ENCODE measurements at regions not wholly inside any gene's neighbourhood (a gene's known extent, or its start where the extent isn't known, plus 50 kb on each side); places are given as distances from the start of the nearest gene placed in this dataset.

DNA sequence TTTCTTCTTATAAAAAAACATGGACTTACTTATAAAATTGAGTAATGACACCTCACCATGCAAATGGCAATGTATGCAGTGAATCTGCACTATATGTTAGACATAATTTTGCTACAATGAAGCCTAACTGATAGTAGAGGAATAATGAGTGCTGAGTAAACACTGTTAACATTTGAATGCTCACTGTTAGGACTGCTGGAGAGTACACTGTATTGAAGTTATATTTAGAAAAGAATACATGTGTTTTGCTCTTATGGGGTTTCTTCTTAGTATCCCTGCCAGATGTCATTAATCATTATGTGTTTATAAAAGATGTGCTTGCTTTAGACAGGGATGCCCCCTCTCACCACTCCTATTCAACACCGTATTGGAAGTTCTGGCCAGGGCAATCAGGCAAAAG, 111.1 kb upstream of the ZP4 start:
- no peak for TF ChIP-seq JUN (IDR thresholded peaks at IDR 0.05; ENCODE audit: borderline replicate concordance, insufficient read depth, insufficient read length, low read depth)
- TF ChIP-seq, protein P1, sequence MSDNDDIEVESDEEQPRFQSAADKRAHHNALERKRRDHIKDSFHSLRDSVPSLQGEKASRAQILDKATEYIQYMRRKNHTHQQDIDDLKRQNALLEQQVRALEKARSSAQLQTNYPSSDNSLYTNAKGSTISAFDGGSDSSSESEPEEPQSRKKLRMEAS (IDR thresholded peaks at IDR 0.05; ENCODE audit: insufficient read depth, insufficient read length): no peak
- TF ChIP-seq MYC (IDR thresholded peaks at IDR 0.05; ENCODE audit: low read depth, low read length): no peak
- no peak for TF ChIP-seq GATA2 (IDR thresholded peaks at IDR 0.05; ENCODE audit: insufficient read depth, insufficient read length, low read depth, low read length)
- no peak for TF ChIP-seq POLR2A (IDR thresholded peaks at IDR 0.05; ENCODE audit: low read depth, low read length)
- TF ChIP-seq FOS (IDR thresholded peaks at IDR 0.05; ENCODE audit: borderline replicate concordance, insufficient read depth, low read length): no peak
- TF ChIP-seq EZH2 (IDR thresholded peaks at IDR 0.05; ENCODE audit: borderline replicate concordance, low read depth, low read length, severe bottlenecking): no peak
- no peak for TF ChIP-seq POLR2AphosphoS5 (IDR thresholded peaks at IDR 0.05; ENCODE audit: insufficient read depth, low read depth, low read length)
- TF ChIP-seq, protein P2, sequence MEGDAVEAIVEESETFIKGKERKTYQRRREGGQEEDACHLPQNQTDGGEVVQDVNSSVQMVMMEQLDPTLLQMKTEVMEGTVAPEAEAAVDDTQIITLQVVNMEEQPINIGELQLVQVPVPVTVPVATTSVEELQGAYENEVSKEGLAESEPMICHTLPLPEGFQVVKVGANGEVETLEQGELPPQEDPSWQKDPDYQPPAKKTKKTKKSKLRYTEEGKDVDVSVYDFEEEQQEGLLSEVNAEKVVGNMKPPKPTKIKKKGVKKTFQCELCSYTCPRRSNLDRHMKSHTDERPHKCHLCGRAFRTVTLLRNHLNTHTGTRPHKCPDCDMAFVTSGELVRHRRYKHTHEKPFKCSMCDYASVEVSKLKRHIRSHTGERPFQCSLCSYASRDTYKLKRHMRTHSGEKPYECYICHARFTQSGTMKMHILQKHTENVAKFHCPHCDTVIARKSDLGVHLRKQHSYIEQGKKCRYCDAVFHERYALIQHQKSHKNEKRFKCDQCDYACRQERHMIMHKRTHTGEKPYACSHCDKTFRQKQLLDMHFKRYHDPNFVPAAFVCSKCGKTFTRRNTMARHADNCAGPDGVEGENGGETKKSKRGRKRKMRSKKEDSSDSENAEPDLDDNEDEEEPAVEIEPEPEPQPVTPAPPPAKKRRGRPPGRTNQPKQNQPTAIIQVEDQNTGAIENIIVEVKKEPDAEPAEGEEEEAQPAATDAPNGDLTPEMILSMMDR (IDR thresholded peaks at IDR 0.05; ENCODE audit: extremely low read depth in 1 of 2, insufficient read depth in 1 of 2, low read depth in 1 of 2, low read length in 2 of 2): no peak
- no TSS peak for BruUV-seq (replicated peaks)
- Histone ChIP-seq H3K4me3 (replicated peaks in 1 of 3; ENCODE audit: insufficient read depth in 1 of 3, low read depth in 1 of 3, low read length in 3 of 3) (no peak overlapping the region), H3K9me3 (replicated peaks; ENCODE audit: control insufficient read depth, insufficient read depth, low read length) (peaks cover 2% of the 10 kb centered on the region), H3K79me2 (ENCODE audit: control insufficient read depth, insufficient read depth, low read length) (no peaks in the 10 kb centered on the region), H3K9ac (replicated peaks; ENCODE audit: extremely low read depth, insufficient read depth, low read length) (no peak overlapping the region), H3K4me1 (ENCODE audit: control insufficient read depth, extremely low read depth, insufficient read depth, low read length) (no peaks in the 10 kb centered on the region), H3K27ac (ENCODE audit: insufficient read depth, low read depth, low read length) (no peak overlapping the region), H4K20me1 (replicated peaks; ENCODE audit: control insufficient read depth, extremely low read depth, insufficient read depth, low read length) (no peaks in the 10 kb centered on the region), H2AFZ (ENCODE audit: low read depth, low read length) (no peak overlapping the region), H3K4me2 (ENCODE audit: insufficient read depth, low read length) (no peak overlapping the region), H3K9me1 (replicated peaks; ENCODE audit: control insufficient read depth, extremely low read depth, insufficient read depth, low read length) (no peaks in the 10 kb centered on the region), H3K27me3 (ENCODE audit: control insufficient read depth in 2 of 2, insufficient read depth in 2 of 2, low read length in 2 of 2) (no peaks in the 10 kb centered on the region), H3K36me3 (ENCODE audit: control insufficient read depth in 2 of 2, extremely low read depth in 1 of 2, insufficient read depth in 2 of 2, low read length in 2 of 2) (no peaks in the 10 kb centered on the region)
- intact Hi-C loops (cut with micrococcal nuclease) (no loop called here), dilution Hi-C loops (cut with MboI; ENCODE audit: extremely low pct_ligation_motif_present, low sequenced_read_pairs) (no loop called here)
- CTCF ChIA-PET: no interaction called here
- DNase-seq (ENCODE audit: low read depth, low spot score) (no peak), FAIRE-seq (no peak)
- POLR2A ChIA-PET: no interaction called here

Measured in endothelial cell of umbilical vein (primary cell).